LNCaP clone FGC (cell line): ENCODE measurements at regions not wholly inside any gene's neighbourhood (a gene's known extent, or its start where the extent isn't known, plus 50 kb on each side); places are given as distances from the start of the nearest gene placed in this dataset.

ENCODE experiments used
- DNase-seq: peaks from one replicate; pipeline ENCODE4 v3.0.0-alpha.2; 2011; ENCODE audit warnings: low read depth
- H3K4me3 ChIP-seq: 2 replicates; pipeline ENCODE4 v1.5.1; 2011; ENCODE audit warnings: mild to moderate bottlenecking, low read depth, low read length, control low read depth
- CTCF ChIP-seq: IDR thresholded peaks from 2 replicates; pipeline ENCODE4 v1.5.1; 2012; ENCODE audit warnings: mild to moderate bottlenecking; ENCODE audit not compliant: control insufficient read depth, insufficient read depth; ENCODE audit errors: extremely low read depth

- no peak overlapping the region for H3K4me3 ChIP-seq
- DNase-seq, result no peak
- no peak for TF ChIP-seq CTCF
Measured at GRCh38 chr18:61199171-61199848, 133.9 kb upstream of the CDH20 start.

- no peak for TF ChIP-seq CTCF
- no peak overlapping the region for H3K4me3 ChIP-seq
- no peak for DNase-seq
Measured at GRCh38 chr18:61201511-61201910, 131.7 kb upstream of the CDH20 start.

- DNase-seq, result no peak
- no peak overlapping the region for H3K4me3 ChIP-seq
- no peak for TF ChIP-seq CTCF
Measured at GRCh38 chr18:61203151-61203550, 130.1 kb upstream of the CDH20 start.

- TF ChIP-seq CTCF, result no peak
- no peak for DNase-seq
- no peak overlapping the region for H3K4me3 ChIP-seq
Measured at GRCh38 chr18:61209801-61210200, 123.4 kb upstream of the CDH20 start.

- DNase-seq, result no peak
- TF ChIP-seq CTCF, result no peak
Measured at GRCh38 chr18:61216051-61216450, 117.2 kb upstream of the CDH20 start.

GRCh38 chr18:61222206-61222605 is 111.0 kb upstream of the CDH20 start:
- no peak overlapping the region for H3K4me3 ChIP-seq
- DNase-seq, result no peak
- no peak for TF ChIP-seq CTCF

More at GRCh38 chr18:61216051-61216450, 117.2 kb upstream of the CDH20 start:
- no peak overlapping the region for H3K4me3 ChIP-seq

GRCh38 chr18:61225336-61225735 is 107.9 kb upstream of the CDH20 start:
- H3K4me3 ChIP-seq, result no peak overlapping the region
- no peak for TF ChIP-seq CTCF
- DNase-seq, result no peak
